ENCODE measurements at regions not wholly inside any gene's neighbourhood (a gene's known extent, or its start where the extent isn't known, plus 50 kb on each side); places are given as distances from the start of the nearest gene placed in this dataset.

DNA sequence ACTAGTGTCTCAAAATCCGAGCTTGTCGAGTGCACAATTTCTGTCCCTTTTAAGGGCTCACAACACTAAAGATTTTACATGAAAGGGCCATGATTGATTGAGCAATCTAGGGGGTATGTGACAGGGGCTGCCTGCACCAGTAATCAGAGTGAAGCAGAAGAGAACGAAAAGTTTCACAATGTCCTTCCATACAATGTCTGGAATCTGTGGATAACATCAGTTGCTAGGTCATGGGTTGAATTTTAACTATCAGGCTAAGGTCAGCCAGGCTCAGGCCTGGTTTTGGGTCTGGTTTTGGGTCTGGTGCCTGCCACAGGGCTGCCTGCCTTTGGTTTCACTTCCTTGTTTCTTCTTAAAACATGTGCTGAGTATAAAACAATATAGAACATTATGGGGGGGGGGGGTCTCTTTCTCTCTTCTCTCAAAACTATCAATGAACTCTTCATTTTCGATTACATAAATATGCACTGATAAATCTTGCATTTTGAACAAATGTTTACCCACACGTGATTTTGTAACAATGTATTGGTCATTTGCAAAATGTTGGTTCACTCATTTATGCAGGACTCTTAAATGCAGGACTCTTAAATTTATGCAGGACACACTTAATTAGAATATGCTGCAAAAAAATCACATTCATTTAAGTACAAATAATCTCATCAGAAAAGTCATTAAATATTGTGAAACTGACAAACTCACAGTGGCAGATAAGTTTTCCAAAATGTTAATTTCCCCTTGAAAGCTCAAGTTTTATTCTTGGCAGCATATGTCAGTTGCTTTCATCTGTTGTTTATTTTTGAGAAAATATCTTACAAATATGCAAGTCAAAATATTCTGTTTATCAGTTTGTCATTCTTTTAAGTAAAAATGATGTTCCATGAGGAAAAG, 290.5 kb upstream of the KYNU start:
- no peaks in the 10 kb centered on the region for H3K9me3 ChIP-seq
- no peaks in the 10 kb centered on the region for H3K27me3 ChIP-seq (ENCODE audit: insufficient read depth in 3 of 3, low read length in 2 of 3)
- 55 to 67% (median 56%) methylated on average over 5 of the region's 5 CpGs for WGBS, 3 donors
- H3K4me1 ChIP-seq: no peaks in the 10 kb centered on the region
- H3K36me3 ChIP-seq (ENCODE audit: insufficient read depth in 1 of 2, low read depth in 1 of 2): no peaks in the 10 kb centered on the region
- H3K4me3 ChIP-seq: no peak overlapping the region
- H3K27ac ChIP-seq: no peak overlapping the region
- intact Hi-C loops (cut with DNase I): no loop called here
- DNase-seq (no peak), ATAC-seq (no peak)
- TF ChIP-seq, protein P1, sequence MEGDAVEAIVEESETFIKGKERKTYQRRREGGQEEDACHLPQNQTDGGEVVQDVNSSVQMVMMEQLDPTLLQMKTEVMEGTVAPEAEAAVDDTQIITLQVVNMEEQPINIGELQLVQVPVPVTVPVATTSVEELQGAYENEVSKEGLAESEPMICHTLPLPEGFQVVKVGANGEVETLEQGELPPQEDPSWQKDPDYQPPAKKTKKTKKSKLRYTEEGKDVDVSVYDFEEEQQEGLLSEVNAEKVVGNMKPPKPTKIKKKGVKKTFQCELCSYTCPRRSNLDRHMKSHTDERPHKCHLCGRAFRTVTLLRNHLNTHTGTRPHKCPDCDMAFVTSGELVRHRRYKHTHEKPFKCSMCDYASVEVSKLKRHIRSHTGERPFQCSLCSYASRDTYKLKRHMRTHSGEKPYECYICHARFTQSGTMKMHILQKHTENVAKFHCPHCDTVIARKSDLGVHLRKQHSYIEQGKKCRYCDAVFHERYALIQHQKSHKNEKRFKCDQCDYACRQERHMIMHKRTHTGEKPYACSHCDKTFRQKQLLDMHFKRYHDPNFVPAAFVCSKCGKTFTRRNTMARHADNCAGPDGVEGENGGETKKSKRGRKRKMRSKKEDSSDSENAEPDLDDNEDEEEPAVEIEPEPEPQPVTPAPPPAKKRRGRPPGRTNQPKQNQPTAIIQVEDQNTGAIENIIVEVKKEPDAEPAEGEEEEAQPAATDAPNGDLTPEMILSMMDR (IDR thresholded peaks at IDR 0.05): no peak

DNA sequence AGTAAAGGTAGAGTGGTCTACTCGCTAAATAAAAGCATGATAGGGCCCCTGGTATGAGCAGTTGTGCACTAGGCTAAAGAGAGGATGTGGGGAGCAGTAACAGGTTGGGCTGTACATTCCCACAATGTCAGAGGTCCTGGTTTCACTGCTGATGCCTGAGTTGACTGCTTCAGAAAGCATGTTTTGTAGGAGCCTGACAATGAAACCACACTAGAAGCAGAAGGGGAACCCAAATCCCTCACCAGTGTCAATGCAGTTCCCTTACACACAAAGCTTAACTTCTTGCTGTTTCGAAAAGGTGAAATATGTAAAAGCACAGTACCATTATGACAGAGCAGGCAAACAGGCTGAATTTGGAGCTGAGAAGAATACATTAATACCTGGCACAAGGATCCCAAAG, 291.7 kb upstream of the KYNU start:
- TF ChIP-seq, protein P1 (IDR thresholded peaks at IDR 0.05): no peak
- ATAC-seq (no peak), DNase-seq (no peak)
- Histone ChIP-seq H3K27me3 (ENCODE audit: insufficient read depth in 3 of 3, low read length in 2 of 3) (no peaks in the 10 kb centered on the region), H3K4me1 (no peaks in the 10 kb centered on the region), H3K9me3 (no peaks in the 10 kb centered on the region), H3K36me3 (ENCODE audit: insufficient read depth in 1 of 2, low read depth in 1 of 2) (no peaks in the 10 kb centered on the region), H3K4me3 (no peak overlapping the region), H3K27ac (no peak overlapping the region)
- 91 to 94% (median 93%) methylated on average over 2 of the region's 2 CpGs for WGBS, 3 donors
- intact Hi-C loops (cut with DNase I): no loop called here

DNA sequence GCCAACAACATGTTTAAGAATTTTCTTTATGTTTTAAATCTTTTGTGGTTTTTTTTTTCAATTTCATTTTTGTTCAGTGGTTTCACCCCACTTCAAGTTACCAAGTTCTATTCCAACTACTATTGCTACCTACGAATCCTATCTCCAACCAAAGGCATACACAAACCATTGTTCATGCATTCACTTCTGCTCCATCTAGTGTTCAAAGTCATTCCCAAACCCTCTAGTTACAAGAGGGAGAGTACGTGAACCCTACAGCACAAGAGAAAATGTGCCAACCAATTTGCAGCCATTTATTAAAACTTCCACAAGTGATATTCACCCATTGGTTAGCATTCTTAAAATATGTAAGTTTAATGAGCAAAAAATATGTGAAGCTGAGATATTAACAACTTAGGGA, 295.1 kb upstream of the KYNU start:
- WGBS, 3 donors: 72 to 85% (median 76%) methylated on average over 2 of the region's 2 CpGs

DNA sequence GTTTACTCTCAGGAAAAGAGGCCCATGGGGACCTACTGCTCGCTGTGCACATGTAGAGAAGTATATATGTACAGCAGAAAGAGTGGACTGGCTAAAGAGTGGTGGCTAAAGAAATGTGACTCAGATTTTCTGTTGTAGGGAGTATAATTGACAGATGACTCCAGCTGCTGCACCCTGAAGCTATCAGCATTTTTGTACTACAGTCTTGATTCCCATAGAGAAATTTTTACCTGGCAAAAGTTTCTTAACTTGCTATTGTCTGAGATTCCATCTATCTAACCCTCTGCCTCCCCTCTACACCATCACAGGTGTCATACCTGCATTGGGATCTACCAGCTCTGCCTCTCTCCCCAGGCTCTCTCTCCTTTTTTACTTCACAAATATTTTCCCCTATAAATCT, 296.0 kb upstream of the KYNU start:
- intact Hi-C loops (cut with DNase I): no loop called here
- no peak for ATAC-seq

More for the DNA sequence above, 295.1 kb upstream of the KYNU start:
- TF ChIP-seq, protein P1 (IDR thresholded peaks at IDR 0.05): no peak
- Histone ChIP-seq H3K4me1 (no peaks in the 10 kb centered on the region), H3K4me3 (no peak overlapping the region), H3K27me3 (ENCODE audit: insufficient read depth in 3 of 3, low read length in 2 of 3) (no peaks in the 10 kb centered on the region), H3K36me3 (ENCODE audit: insufficient read depth in 1 of 2, low read depth in 1 of 2) (no peaks in the 10 kb centered on the region), H3K9me3 (no peaks in the 10 kb centered on the region), H3K27ac (no peak overlapping the region)
- ATAC-seq (no peak), DNase-seq (no peak)
- intact Hi-C loops (cut with DNase I): no loop called here

More for the DNA sequence above, 296.0 kb upstream of the KYNU start:
- no peak overlapping the region for H3K4me3 ChIP-seq
- no peaks in the 10 kb centered on the region for H3K9me3 ChIP-seq
- no peaks in the 10 kb centered on the region for H3K4me1 ChIP-seq
- no peak for DNase-seq
- 33 to 50% (median 48%) methylated on average over 1 of the region's 1 CpG for WGBS, 3 donors
- no peak overlapping the region for H3K27ac ChIP-seq
- TF ChIP-seq, protein P1 (IDR thresholded peaks at IDR 0.05): no peak
- H3K36me3 ChIP-seq (ENCODE audit: insufficient read depth in 1 of 2, low read depth in 1 of 2): no peaks in the 10 kb centered on the region
- H3K27me3 ChIP-seq (ENCODE audit: insufficient read depth in 3 of 3, low read length in 2 of 3): no peaks in the 10 kb centered on the region
